ENCODE measurements at regions not wholly inside any gene's neighbourhood (a gene's known extent, or its start where the extent isn't known, plus 50 kb on each side); places are given as distances from the start of the nearest gene placed in this dataset.

- no peak for TF ChIP-seq EZH2 (IDR thresholded peaks at IDR 0.05)
- TF ChIP-seq CTCF (IDR thresholded peaks at IDR 0.05) = no peak
Measured at GRCh38 chr4:14478504-14478903, 523.8 kb upstream of the CPEB2 start.
